HG03060 (cell line): ENCODE measurements at regions not wholly inside any gene's neighbourhood (a gene's known extent, or its start where the extent isn't known, plus 50 kb on each side); places are given as distances from the start of the nearest gene placed in this dataset.

Experiments
- ATAC-seq: cut with Tn5 transposase; IDR thresholded peaks from one replicate; pipeline ENCODE4 v1.9.1; 2021; ENCODE audit warnings: low read depth, moderate number of reproducible peaks; ENCODE audit not compliant: unreplicated experiment

- ATAC-seq = no peak
Observed at GRCh38 chr4:147343692-147344091, 137.2 kb upstream of the EDNRA start.

- ATAC-seq = no peak
Observed at GRCh38 chr4:147345662-147346061, 135.2 kb upstream of the EDNRA start.

GRCh38 chr4:147347217-147347616, 133.7 kb upstream of the EDNRA start:
- ATAC-seq = no peak

GRCh38 chr4:147349193-147349592, 131.7 kb upstream of the EDNRA start:
- no peak for ATAC-seq

GRCh38 chr4:147351083-147351787, 129.7 kb upstream of the EDNRA start:
- ATAC-seq = no peak

GRCh38 chr4:147354237-147354636, 126.7 kb upstream of the EDNRA start:
- ATAC-seq = no peak

- no peak for ATAC-seq
Observed at GRCh38 chr4:147355032-147355656, 125.8 kb upstream of the EDNRA start.

GRCh38 chr4:147355847-147356246, 125.0 kb upstream of the EDNRA start:
- ATAC-seq = no peak

- no peak for ATAC-seq
Observed at GRCh38 chr4:147360301-147360700, 120.6 kb upstream of the EDNRA start.

- ATAC-seq = no peak
Observed at GRCh38 chr4:147361726-147362125, 119.2 kb upstream of the EDNRA start.

- no peak for ATAC-seq
Observed at GRCh38 chr4:147362938-147363337, 118.0 kb upstream of the EDNRA start.

- ATAC-seq = no peak
Observed at GRCh38 chr4:147363514-147363913, 117.4 kb upstream of the EDNRA start.

GRCh38 chr4:147365396-147365795, 115.5 kb upstream of the EDNRA start:
- no peak for ATAC-seq

GRCh38 chr4:147366164-147366563, 114.7 kb upstream of the EDNRA start:
- no peak for ATAC-seq

- ATAC-seq = no peak
Observed at GRCh38 chr4:147367891-147368290, 113.0 kb upstream of the EDNRA start.

GRCh38 chr4:147368948-147369347, 111.9 kb upstream of the EDNRA start:
- ATAC-seq = no peak

- no peak for ATAC-seq
Observed at GRCh38 chr4:147370473-147370872, 110.4 kb upstream of the EDNRA start.

- ATAC-seq = no peak
Observed at GRCh38 chr4:147370881-147371280, 110.0 kb upstream of the EDNRA start.

- no peak for ATAC-seq
Observed at GRCh38 chr4:147371661-147372060, 109.2 kb upstream of the EDNRA start.

- ATAC-seq = no peak
Observed at GRCh38 chr4:147378780-147379179, 102.1 kb upstream of the EDNRA start.

GRCh38 chr4:147381749-147382148, 99.1 kb upstream of the EDNRA start:
- ATAC-seq = no peak

- ATAC-seq = no peak
Observed at GRCh38 chr4:147388018-147388417, 92.9 kb upstream of the EDNRA start.
